ENCODE measurements at regions not wholly inside any gene's neighbourhood (a gene's known extent, or its start where the extent isn't known, plus 50 kb on each side); places are given as distances from the start of the nearest gene placed in this dataset.

- H3K4me3 Mint-ChIP-seq = no peak overlapping the region
- DNase-seq (ENCODE audit: low read depth, low spot score) = no peak
- H3K9me3 Mint-ChIP-seq = peaks cover 3% of the 10 kb centered on the region
- TF ChIP-seq, protein P1, sequence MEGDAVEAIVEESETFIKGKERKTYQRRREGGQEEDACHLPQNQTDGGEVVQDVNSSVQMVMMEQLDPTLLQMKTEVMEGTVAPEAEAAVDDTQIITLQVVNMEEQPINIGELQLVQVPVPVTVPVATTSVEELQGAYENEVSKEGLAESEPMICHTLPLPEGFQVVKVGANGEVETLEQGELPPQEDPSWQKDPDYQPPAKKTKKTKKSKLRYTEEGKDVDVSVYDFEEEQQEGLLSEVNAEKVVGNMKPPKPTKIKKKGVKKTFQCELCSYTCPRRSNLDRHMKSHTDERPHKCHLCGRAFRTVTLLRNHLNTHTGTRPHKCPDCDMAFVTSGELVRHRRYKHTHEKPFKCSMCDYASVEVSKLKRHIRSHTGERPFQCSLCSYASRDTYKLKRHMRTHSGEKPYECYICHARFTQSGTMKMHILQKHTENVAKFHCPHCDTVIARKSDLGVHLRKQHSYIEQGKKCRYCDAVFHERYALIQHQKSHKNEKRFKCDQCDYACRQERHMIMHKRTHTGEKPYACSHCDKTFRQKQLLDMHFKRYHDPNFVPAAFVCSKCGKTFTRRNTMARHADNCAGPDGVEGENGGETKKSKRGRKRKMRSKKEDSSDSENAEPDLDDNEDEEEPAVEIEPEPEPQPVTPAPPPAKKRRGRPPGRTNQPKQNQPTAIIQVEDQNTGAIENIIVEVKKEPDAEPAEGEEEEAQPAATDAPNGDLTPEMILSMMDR (conservative IDR thresholded peaks at IDR 0.05) = peak; percentile 82
- H3K27ac Mint-ChIP-seq (ENCODE audit: unreplicated experiment) = no peak overlapping the region
- peaks cover 11% of the 10 kb centered on the region for H3K4me1 Mint-ChIP-seq
- no peaks in the 10 kb centered on the region for H3K27me3 Mint-ChIP-seq (ENCODE audit: low read depth)
- peaks cover 3% of the 10 kb centered on the region for H3K36me3 Mint-ChIP-seq (ENCODE audit: low read depth)
Observed at GRCh38 chr7:13279854-13280435, 592.5 kb downstream of the ARL4A start.

- Mint-ChIP-seq H3K27ac (ENCODE audit: unreplicated experiment) (no peak overlapping the region), H3K27me3 (ENCODE audit: low read depth) (no peaks in the 10 kb centered on the region), H3K9me3 (no peaks in the 10 kb centered on the region), H3K36me3 (ENCODE audit: low read depth) (no peaks in the 10 kb centered on the region), H3K4me3 (no peak overlapping the region), H3K4me1 (peaks cover 20% of the 10 kb centered on the region)
- DNase-seq (ENCODE audit: low read depth, low spot score) = no peak
- TF ChIP-seq, protein P1 (conservative IDR thresholded peaks at IDR 0.05) = peak; percentile 74
Observed at GRCh38 chr7:13282377-13282980, 595.0 kb downstream of the ARL4A start.

GRCh38 chr7:13286916-13287315, 599.5 kb downstream of the ARL4A start:
- Mint-ChIP-seq H3K36me3 (ENCODE audit: low read depth) (no peaks in the 10 kb centered on the region), H3K4me3 (no peak overlapping the region), H3K27me3 (ENCODE audit: low read depth) (no peaks in the 10 kb centered on the region), H3K27ac (ENCODE audit: unreplicated experiment) (no peak overlapping the region), H3K9me3 (no peaks in the 10 kb centered on the region), H3K4me1 (peaks cover 12% of the 10 kb centered on the region)
- DNase-seq (ENCODE audit: low read depth, low spot score) = no peak
- TF ChIP-seq, protein P1 (conservative IDR thresholded peaks at IDR 0.05) = no peak

GRCh38 chr7:13288516-13288915, 601.1 kb downstream of the ARL4A start:
- Mint-ChIP-seq H3K9me3 (no peaks in the 10 kb centered on the region), H3K4me3 (no peak overlapping the region), H3K27ac (ENCODE audit: unreplicated experiment) (no peak overlapping the region), H3K36me3 (ENCODE audit: low read depth) (no peaks in the 10 kb centered on the region), H3K4me1 (peaks cover 12% of the 10 kb centered on the region), H3K27me3 (ENCODE audit: low read depth) (no peaks in the 10 kb centered on the region)
- DNase-seq (ENCODE audit: low read depth, low spot score) = no peak
- TF ChIP-seq, protein P1 (conservative IDR thresholded peaks at IDR 0.05) = no peak

GRCh38 chr7:13290975-13291374, 603.5 kb downstream of the ARL4A start:
- peaks cover 2% of the 10 kb centered on the region for H3K9me3 Mint-ChIP-seq
- H3K36me3 Mint-ChIP-seq (ENCODE audit: low read depth) = no peaks in the 10 kb centered on the region
- DNase-seq (ENCODE audit: low read depth, low spot score) = no peak
- no peak overlapping the region for H3K4me3 Mint-ChIP-seq
- peaks cover 12% of the 10 kb centered on the region for H3K4me1 Mint-ChIP-seq
- TF ChIP-seq, protein P1 (conservative IDR thresholded peaks at IDR 0.05) = no peak
- no peaks in the 10 kb centered on the region for H3K27me3 Mint-ChIP-seq (ENCODE audit: low read depth)
- no peak overlapping the region for H3K27ac Mint-ChIP-seq (ENCODE audit: unreplicated experiment)
